Hepatocyte (in vitro differentiated cells): ENCODE measurements at regions not wholly inside any gene's neighbourhood (a gene's known extent, or its start where the extent isn't known, plus 50 kb on each side); places are given as distances from the start of the nearest gene placed in this dataset.

ENCODE experiments used
- EZH2 ChIP-seq: fragments of 200-600 bp; sonication (generic); IDR thresholded peaks from 2 replicates; pipeline ENCODE4 v1.6.1; 2016; ENCODE audit warnings: antibody characterized with exemption, mild to moderate bottlenecking, borderline replicate concordance
- EZH2phosphoT487 ChIP-seq: fragments of 200-600 bp; sonication (generic); IDR thresholded peaks from one replicate; pipeline ENCODE4 v1.6.1; 2018; ENCODE audit warnings: antibody characterized with exemption, mild to moderate bottlenecking, low read depth, moderate library complexity; ENCODE audit not compliant: unreplicated experiment, severe bottlenecking
- TF ChIP-seq, protein P1 (sequence below): fragments of 200-600 bp; sonication (generic); IDR thresholded peaks from 2 replicates; pipeline ENCODE4 v1.5.1; 2016; ENCODE audit warnings: antibody characterized with exemption, mild to moderate bottlenecking; ENCODE audit not compliant: poor library complexity

DNA sequence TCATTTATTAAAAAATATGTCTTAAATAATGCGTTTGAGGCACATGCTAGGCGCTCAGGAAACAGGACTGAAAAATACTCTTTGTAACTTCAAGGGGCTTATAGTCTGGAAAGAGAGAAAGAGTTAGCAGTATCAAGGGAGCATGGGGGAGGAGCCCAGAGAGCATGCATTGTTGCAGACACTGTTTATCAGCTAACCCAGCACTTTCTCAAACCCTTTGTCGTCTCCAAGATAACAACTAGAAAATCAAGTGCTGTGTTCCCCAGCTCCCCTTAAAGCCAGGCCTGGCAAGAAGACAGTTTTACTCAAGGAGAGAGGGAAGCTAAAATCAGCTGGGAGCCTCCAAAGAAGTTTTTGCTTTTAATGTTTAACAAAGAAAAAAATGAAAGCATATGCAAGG, 98.4 kb downstream of the PERP start:
- TF ChIP-seq, protein P1, sequence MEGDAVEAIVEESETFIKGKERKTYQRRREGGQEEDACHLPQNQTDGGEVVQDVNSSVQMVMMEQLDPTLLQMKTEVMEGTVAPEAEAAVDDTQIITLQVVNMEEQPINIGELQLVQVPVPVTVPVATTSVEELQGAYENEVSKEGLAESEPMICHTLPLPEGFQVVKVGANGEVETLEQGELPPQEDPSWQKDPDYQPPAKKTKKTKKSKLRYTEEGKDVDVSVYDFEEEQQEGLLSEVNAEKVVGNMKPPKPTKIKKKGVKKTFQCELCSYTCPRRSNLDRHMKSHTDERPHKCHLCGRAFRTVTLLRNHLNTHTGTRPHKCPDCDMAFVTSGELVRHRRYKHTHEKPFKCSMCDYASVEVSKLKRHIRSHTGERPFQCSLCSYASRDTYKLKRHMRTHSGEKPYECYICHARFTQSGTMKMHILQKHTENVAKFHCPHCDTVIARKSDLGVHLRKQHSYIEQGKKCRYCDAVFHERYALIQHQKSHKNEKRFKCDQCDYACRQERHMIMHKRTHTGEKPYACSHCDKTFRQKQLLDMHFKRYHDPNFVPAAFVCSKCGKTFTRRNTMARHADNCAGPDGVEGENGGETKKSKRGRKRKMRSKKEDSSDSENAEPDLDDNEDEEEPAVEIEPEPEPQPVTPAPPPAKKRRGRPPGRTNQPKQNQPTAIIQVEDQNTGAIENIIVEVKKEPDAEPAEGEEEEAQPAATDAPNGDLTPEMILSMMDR = no peak
- TF ChIP-seq EZH2 (no peak), EZH2phosphoT487 (no peak)
